ENCODE measurements at regions not wholly inside any gene's neighbourhood (a gene's known extent, or its start where the extent isn't known, plus 50 kb on each side); places are given as distances from the start of the nearest gene placed in this dataset.

- Histone ChIP-seq H3K4me3 (ENCODE audit: low read length in 2 of 2) (no peak overlapping the region), H3K9me3 (ENCODE audit: control insufficient read depth, low read length) (no peaks in the 10 kb centered on the region), H3K27ac (ENCODE audit: low read depth in 1 of 2, low read length in 2 of 2) (no peak overlapping the region), H3K36me3 (ENCODE audit: control insufficient read depth in 1 of 2, insufficient read depth in 2 of 2, low read length in 1 of 2) (no peaks in the 10 kb centered on the region), H3K4me1 (ENCODE audit: control insufficient read depth in 1 of 2, insufficient read depth in 2 of 2, low read length in 2 of 2) (no peaks in the 10 kb centered on the region), H3K27me3 (ENCODE audit: control insufficient read depth in 1 of 2, insufficient read depth in 2 of 2, low read length in 1 of 2) (peaks cover 0 to 4% of the 10 kb centered on the region in 2 donors)
- ATAC-seq (ENCODE audit: low FRiP score) (no peak), DNase-seq (no peak)
- intact Hi-C loops (cut with DNase I) = no loop called here
Measured at GRCh38 chr3:139239550-139239949, 104.3 kb upstream of the MRPS22 start.

DNA sequence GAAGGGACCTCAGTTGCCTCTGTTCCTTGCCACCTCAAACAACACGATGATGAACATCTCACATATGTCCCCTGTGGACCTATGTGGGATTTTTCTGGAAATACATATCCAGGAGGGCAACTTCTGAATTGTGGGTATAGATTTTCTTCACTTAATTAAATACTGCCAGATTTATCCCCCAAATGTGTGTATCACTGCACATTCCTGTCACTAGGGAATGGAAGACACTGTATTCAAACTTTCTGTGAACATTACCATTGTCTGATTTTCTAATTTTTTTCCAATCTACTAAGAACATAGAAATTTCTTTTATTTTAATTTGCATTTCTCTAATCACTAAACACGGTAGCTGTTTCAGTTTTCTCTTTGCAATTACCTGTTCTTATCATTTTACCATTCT lies 102.0 kb upstream of the MRPS22 start:
- DNase-seq (no peak), ATAC-seq (ENCODE audit: low FRiP score) (no peak)
- H3K4me3 ChIP-seq (ENCODE audit: low read length in 2 of 2) = no peak overlapping the region
- no peaks in the 10 kb centered on the region for H3K4me1 ChIP-seq (ENCODE audit: control insufficient read depth in 1 of 2, insufficient read depth in 2 of 2, low read length in 2 of 2)
- H3K27me3 ChIP-seq (ENCODE audit: control insufficient read depth in 1 of 2, insufficient read depth in 2 of 2, low read length in 1 of 2) = peaks cover 0 to 4% of the 10 kb centered on the region in 2 donors
- WGBS, 2 donors = 78% methylated on average over 2 of the region's 2 CpGs
- H3K9me3 ChIP-seq (ENCODE audit: control insufficient read depth, low read length) = peaks cover 1% of the 10 kb centered on the region
- intact Hi-C loops (cut with DNase I) = no loop called here
- H3K27ac ChIP-seq (ENCODE audit: low read depth in 1 of 2, low read length in 2 of 2) = no peak overlapping the region
- no peaks in the 10 kb centered on the region for H3K36me3 ChIP-seq (ENCODE audit: control insufficient read depth in 1 of 2, insufficient read depth in 2 of 2, low read length in 1 of 2)

DNA sequence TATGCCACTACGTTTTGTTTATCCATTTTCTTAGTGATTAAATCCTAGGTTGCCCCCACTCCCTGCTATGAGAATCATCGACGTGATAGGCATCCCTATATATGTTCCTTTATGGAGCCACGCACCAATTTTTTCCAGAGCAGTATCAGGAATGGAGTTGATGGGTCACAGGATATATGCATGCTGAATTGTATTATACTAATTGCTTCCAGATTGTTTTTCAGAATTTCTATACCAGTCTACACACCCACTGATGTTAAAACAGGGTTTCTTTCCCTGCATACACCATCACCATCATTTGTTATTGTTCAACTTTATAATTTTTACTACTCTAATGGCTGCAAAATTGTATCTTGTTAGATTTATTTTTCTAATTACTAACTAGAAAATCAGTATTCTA lies 100.1 kb upstream of the MRPS22 start:
- ATAC-seq (ENCODE audit: low FRiP score) = no peak
- Histone ChIP-seq H3K27me3 (ENCODE audit: control insufficient read depth in 1 of 2, insufficient read depth in 2 of 2, low read length in 1 of 2) (peaks cover 0 to 4% of the 10 kb centered on the region in 2 donors), H3K9me3 (ENCODE audit: control insufficient read depth, low read length) (peaks cover 1% of the 10 kb centered on the region), H3K36me3 (ENCODE audit: control insufficient read depth in 1 of 2, insufficient read depth in 2 of 2, low read length in 1 of 2) (no peaks in the 10 kb centered on the region), H3K4me3 (ENCODE audit: low read length in 2 of 2) (no peak overlapping the region), H3K27ac (ENCODE audit: low read depth in 1 of 2, low read length in 2 of 2) (no peak overlapping the region), H3K4me1 (ENCODE audit: control insufficient read depth in 1 of 2, insufficient read depth in 2 of 2, low read length in 2 of 2) (no peaks in the 10 kb centered on the region)
- DNase-seq = no peak
- WGBS, 2 donors = 63 to 73% methylated on average over 4 of the region's 4 CpGs
- intact Hi-C loops (cut with DNase I) = no loop called here

DNA sequence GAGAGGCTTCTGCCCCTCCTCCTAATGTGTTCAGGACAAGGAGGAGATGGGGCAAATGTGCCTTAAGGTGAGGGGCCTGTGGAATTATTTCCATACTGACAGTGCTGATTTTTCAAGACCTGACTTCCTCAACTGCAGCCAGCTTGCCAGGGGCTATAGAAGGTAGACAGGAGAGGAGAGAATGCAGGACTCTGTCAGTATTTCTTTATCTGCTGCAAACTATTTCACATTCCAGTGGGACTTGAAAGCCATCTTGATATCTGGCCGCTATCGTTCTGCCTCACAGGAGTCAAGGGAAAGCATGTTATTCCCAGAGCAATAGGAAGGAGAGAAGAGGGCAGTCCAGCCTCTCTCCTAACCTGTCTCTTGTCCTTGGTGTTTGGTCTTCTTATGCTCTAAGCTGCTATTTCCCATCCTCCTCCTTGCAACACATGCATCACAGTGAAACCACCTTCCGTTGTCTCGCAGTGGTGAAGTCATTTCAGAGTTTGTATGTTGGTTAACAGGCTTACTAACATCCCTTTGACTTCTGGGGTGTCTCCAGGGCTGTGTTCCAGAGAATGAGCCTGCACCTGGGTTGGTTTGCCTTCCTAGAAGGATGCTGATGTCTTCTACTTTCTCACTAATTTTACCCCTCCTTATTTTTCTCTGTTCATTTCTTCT lies 95.1 kb upstream of the MRPS22 start:
- no peaks in the 10 kb centered on the region for H3K4me1 ChIP-seq (ENCODE audit: control insufficient read depth in 1 of 2, insufficient read depth in 2 of 2, low read length in 2 of 2)
- no peak overlapping the region for H3K4me3 ChIP-seq (ENCODE audit: low read length in 2 of 2)
- no peaks in the 10 kb centered on the region for H3K27me3 ChIP-seq (ENCODE audit: control insufficient read depth in 1 of 2, insufficient read depth in 2 of 2, low read length in 1 of 2)
- intact Hi-C loops (cut with DNase I) = no loop called here
- DNase-seq = no peak
- no peaks in the 10 kb centered on the region for H3K36me3 ChIP-seq (ENCODE audit: control insufficient read depth in 1 of 2, insufficient read depth in 2 of 2, low read length in 1 of 2)
- no peak overlapping the region for H3K27ac ChIP-seq (ENCODE audit: low read depth in 1 of 2, low read length in 2 of 2)
- WGBS, 2 donors = 70 to 80% methylated on average over 4 of the region's 4 CpGs
- ATAC-seq (ENCODE audit: low FRiP score) = no peak
- peaks cover 1% of the 10 kb centered on the region for H3K9me3 ChIP-seq (ENCODE audit: control insufficient read depth, low read length)

DNA sequence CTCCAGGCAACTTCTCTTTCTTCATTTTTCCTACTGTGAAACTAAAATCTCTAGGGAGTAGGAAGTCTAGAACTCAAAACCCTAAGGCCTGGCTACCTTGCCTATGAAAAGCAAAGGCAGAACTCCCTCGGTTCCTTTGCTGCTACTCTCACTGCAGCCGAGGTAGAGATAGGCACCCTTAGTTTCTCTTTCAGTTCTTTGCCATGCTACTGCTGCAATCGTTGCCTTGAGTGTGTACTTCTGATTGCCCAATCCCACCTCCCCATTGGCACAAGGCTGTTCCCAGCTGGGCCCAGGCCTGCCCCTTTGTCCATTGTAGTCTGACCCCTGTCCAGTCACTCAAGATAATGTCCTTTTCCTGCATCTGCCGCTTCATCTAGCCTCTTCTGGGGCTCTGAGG lies 92.3 kb upstream of the MRPS22 start:
- Histone ChIP-seq H3K4me3 (ENCODE audit: low read length in 2 of 2) (no peak overlapping the region), H3K9me3 (ENCODE audit: control insufficient read depth, low read length) (no peaks in the 10 kb centered on the region), H3K27me3 (ENCODE audit: control insufficient read depth in 1 of 2, insufficient read depth in 2 of 2, low read length in 1 of 2) (no peaks in the 10 kb centered on the region), H3K27ac (ENCODE audit: low read depth in 1 of 2, low read length in 2 of 2) (no peak overlapping the region), H3K4me1 (ENCODE audit: control insufficient read depth in 1 of 2, insufficient read depth in 2 of 2, low read length in 2 of 2) (no peaks in the 10 kb centered on the region), H3K36me3 (ENCODE audit: control insufficient read depth in 1 of 2, insufficient read depth in 2 of 2, low read length in 1 of 2) (no peaks in the 10 kb centered on the region)
- WGBS, 2 donors = 83 to 85% methylated on average over 4 of the region's 4 CpGs
- intact Hi-C loops (cut with DNase I) = no loop called here
- DNase-seq (no peak), ATAC-seq (ENCODE audit: low FRiP score) (no peak)

GRCh38 chr3:139252719-139253118 lies 91.1 kb upstream of the MRPS22 start:
- H3K4me3 ChIP-seq (ENCODE audit: low read length in 2 of 2) = no peak overlapping the region
- no peaks in the 10 kb centered on the region for H3K27me3 ChIP-seq (ENCODE audit: control insufficient read depth in 1 of 2, insufficient read depth in 2 of 2, low read length in 1 of 2)
- intact Hi-C loops (cut with DNase I) = no loop called here
- no peaks in the 10 kb centered on the region for H3K4me1 ChIP-seq (ENCODE audit: control insufficient read depth in 1 of 2, insufficient read depth in 2 of 2, low read length in 2 of 2)
- 71 to 74% methylated on average over 7 of the region's 7 CpGs for WGBS, 2 donors
- H3K9me3 ChIP-seq (ENCODE audit: control insufficient read depth, low read length) = no peaks in the 10 kb centered on the region
- no peaks in the 10 kb centered on the region for H3K36me3 ChIP-seq (ENCODE audit: control insufficient read depth in 1 of 2, insufficient read depth in 2 of 2, low read length in 1 of 2)
- ATAC-seq (ENCODE audit: low FRiP score) (no peak), DNase-seq (no peak)
- no peak overlapping the region for H3K27ac ChIP-seq (ENCODE audit: low read depth in 1 of 2, low read length in 2 of 2)

DNA sequence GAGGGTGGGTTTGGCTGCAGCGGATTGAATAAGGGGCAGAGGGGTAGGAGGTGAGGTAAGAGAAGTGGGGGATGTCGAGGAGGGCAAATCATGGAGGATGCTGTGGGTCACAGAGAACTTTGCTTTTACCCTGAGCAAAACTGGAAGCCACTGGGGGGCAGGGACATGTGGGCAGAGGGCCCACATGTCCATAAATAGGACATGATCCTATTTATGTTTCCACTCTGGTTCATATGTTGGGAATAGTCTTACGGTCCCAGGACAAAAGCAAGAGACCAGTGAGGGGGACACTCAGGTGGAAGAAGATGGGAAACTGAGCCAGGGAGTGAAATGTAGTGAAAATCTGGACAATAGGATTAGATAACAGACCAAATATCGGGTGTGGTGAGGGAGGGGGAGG lies 85.5 kb upstream of the MRPS22 start:
- WGBS, 2 donors = 55 to 57% methylated on average over 4 of the region's 4 CpGs

GRCh38 chr3:139259398-139259797 lies 84.4 kb upstream of the MRPS22 start:
- Histone ChIP-seq H3K4me1 (ENCODE audit: control insufficient read depth in 1 of 2, insufficient read depth in 2 of 2, low read length in 2 of 2) (no peaks in the 10 kb centered on the region), H3K27me3 (ENCODE audit: control insufficient read depth in 1 of 2, insufficient read depth in 2 of 2, low read length in 1 of 2) (no peaks in the 10 kb centered on the region), H3K9me3 (ENCODE audit: control insufficient read depth, low read length) (no peaks in the 10 kb centered on the region), H3K27ac (ENCODE audit: low read depth in 1 of 2, low read length in 2 of 2) (no peak overlapping the region), H3K36me3 (ENCODE audit: control insufficient read depth in 1 of 2, insufficient read depth in 2 of 2, low read length in 1 of 2) (no peaks in the 10 kb centered on the region), H3K4me3 (ENCODE audit: low read length in 2 of 2) (no peak overlapping the region)
- DNase-seq = no peak
- intact Hi-C loops (cut with DNase I) = no loop called here
- 69 to 70% methylated on average over 2 of the region's 2 CpGs for WGBS, 2 donors
- no peak for ATAC-seq (ENCODE audit: low FRiP score)

More for the DNA sequence above, 85.5 kb upstream of the MRPS22 start:
- Histone ChIP-seq H3K9me3 (ENCODE audit: control insufficient read depth, low read length) (no peaks in the 10 kb centered on the region), H3K4me3 (ENCODE audit: low read length in 2 of 2) (no peak overlapping the region), H3K36me3 (ENCODE audit: control insufficient read depth in 1 of 2, insufficient read depth in 2 of 2, low read length in 1 of 2) (no peaks in the 10 kb centered on the region), H3K27me3 (ENCODE audit: control insufficient read depth in 1 of 2, insufficient read depth in 2 of 2, low read length in 1 of 2) (no peaks in the 10 kb centered on the region), H3K27ac (ENCODE audit: low read depth in 1 of 2, low read length in 2 of 2) (no peak overlapping the region), H3K4me1 (ENCODE audit: control insufficient read depth in 1 of 2, insufficient read depth in 2 of 2, low read length in 2 of 2) (no peaks in the 10 kb centered on the region)
- intact Hi-C loops (cut with DNase I) = no loop called here
- ATAC-seq (ENCODE audit: low FRiP score) (no peak), DNase-seq (no peak)

DNA sequence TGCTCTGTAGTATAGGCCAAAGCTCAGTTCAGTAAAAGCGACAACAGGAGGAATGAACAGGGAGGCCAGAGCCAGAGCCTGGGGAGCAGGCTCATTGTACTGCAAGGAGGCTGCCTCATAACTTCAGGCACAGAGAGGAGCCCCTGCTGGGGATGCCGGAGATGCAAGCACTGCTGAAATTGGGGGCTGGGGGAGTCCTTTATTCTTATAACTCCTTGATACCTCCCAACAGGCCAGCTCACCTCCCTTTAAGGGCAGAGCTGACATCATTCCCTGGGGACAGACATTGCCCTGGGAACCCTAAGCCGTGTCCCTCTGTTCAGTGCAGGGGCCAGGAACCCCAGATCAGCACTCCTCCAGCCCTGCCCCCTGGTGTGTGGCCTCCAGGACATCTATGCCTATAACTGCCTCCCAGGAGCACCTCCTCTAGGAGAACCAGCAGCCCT lies 83.8 kb upstream of the MRPS22 start:
- no peaks in the 10 kb centered on the region for H3K27me3 ChIP-seq (ENCODE audit: control insufficient read depth in 1 of 2, insufficient read depth in 2 of 2, low read length in 1 of 2)
- no peaks in the 10 kb centered on the region for H3K36me3 ChIP-seq (ENCODE audit: control insufficient read depth in 1 of 2, insufficient read depth in 2 of 2, low read length in 1 of 2)
- H3K4me3 ChIP-seq (ENCODE audit: low read length in 2 of 2) = no peak overlapping the region
- ATAC-seq (ENCODE audit: low FRiP score) (no peak), DNase-seq (no peak)
- H3K4me1 ChIP-seq (ENCODE audit: control insufficient read depth in 1 of 2, insufficient read depth in 2 of 2, low read length in 2 of 2) = no peaks in the 10 kb centered on the region
- no peaks in the 10 kb centered on the region for H3K9me3 ChIP-seq (ENCODE audit: control insufficient read depth, low read length)
- intact Hi-C loops (cut with DNase I) = no loop called here
- no peak overlapping the region for H3K27ac ChIP-seq (ENCODE audit: low read depth in 1 of 2, low read length in 2 of 2)
- 62 to 70% methylated on average over 3 of the region's 3 CpGs for WGBS, 2 donors
